BE2C (cell line): ENCODE measurements at regions not wholly inside any gene's neighbourhood (a gene's known extent, or its start where the extent isn't known, plus 50 kb on each side); places are given as distances from the start of the nearest gene placed in this dataset.

Experiments
- DNase-seq: peaks from one replicate; pipeline ENCODE4 v3.0.0-alpha.2; 2020
- H3K27me3 ChIP-seq: fragments of 250-450 bp; sonication (Bioruptor Pico); 2 replicates; pipeline ENCODE4 v1.5.1; 2020; ENCODE audit warnings: mild to moderate bottlenecking
- H3K36me3 ChIP-seq: fragments of 250-450 bp; sonication (Bioruptor Pico); 2 replicates; pipeline ENCODE4 v1.5.1; 2020; ENCODE audit warnings: mild to moderate bottlenecking
- H3K4me1 ChIP-seq: fragments of 250-450 bp; sonication (Bioruptor Pico); 2 replicates; pipeline ENCODE4 v1.5.1; 2020
- H3K4me3 ChIP-seq: 2 replicates; pipeline ENCODE4 v1.5.1; 2011; ENCODE audit warnings: low read depth, low read length
- H3K9me3 ChIP-seq: fragments of 250-450 bp; sonication (Bioruptor Pico); 2 replicates; pipeline ENCODE4 v1.5.1; 2020
- TF ChIP-seq, protein P1 (sequence below): IDR thresholded peaks from 2 replicates; pipeline ENCODE4 v1.5.1; 2012; ENCODE audit warnings: mild to moderate bottlenecking, low read depth, low read length

DNA sequence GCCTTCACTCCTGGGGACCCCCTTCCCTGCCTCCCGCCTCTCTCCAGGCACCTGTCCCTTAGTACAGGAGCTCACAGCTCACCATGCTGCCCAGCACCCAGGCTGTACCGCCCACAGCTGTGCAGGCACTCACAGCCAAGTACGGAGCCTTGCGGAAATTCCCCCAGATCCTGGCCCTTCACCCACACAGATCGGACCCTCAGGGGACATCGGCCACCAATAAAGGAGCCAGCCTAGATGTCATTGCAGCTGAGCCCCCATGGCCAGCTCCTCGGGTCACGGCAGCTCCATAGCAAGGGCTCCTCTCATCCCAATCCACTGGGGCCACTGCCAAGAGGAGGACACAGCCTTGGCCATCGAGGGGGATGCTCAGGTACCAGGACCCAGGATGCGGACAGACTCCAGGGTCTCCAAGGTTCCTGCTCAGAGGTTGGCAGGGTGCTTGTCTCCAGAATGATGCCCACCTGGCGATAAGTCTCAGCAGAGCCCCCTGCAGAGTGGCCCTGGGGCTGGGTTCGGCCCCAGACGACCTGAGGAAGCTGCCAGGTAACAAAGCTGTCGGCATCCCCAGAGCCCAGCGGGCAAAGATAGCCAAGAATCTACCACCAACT, 82.3 kb downstream of the YTHDF1 start:
- peaks cover 42% of the 10 kb centered on the region for H3K27me3 ChIP-seq
- DNase-seq: no peak
- no peaks in the 10 kb centered on the region for H3K4me1 ChIP-seq

DNA sequence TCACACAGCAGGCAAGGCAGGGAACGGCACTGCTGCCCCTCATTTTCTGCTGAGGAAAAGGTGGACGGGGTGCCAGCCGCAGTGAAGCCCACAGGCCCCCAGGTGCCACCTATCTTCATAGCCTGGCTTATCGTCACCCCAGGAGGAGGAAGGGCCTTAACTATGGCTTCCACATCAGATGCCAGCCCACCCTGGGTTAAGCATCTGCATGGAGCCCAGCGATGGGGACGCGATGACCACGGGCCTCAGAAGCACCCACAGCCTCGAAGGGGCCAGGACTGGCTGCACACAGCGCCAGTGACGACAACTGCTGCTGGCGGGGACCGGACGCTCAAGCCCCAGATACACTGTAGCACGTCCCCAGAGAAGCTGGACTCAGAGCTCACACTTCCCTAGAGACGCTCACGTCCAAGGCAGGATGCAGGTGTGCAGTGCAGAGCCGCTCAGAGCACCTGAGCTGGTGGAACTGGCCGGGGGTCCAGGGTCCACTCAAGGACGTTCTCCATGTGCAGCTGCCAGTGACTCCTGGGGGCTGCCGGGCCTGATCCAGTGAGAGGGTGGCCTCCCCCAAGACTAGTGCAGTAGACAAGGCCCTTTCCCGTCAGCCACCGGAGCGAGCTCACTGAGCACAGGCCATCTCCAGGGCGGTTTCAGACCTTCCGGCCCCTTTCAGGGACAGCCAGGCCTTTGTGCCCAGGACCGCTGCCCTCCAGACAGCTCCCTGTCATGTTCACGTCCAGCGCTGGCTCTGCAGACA, 83.0 kb downstream of the YTHDF1 start:
- peaks cover 41% of the 10 kb centered on the region for H3K27me3 ChIP-seq
- no peak overlapping the region for H3K4me3 ChIP-seq

More for the DNA sequence above, 82.3 kb downstream of the YTHDF1 start:
- H3K9me3 ChIP-seq: no peaks in the 10 kb centered on the region
- TF ChIP-seq, protein P1, sequence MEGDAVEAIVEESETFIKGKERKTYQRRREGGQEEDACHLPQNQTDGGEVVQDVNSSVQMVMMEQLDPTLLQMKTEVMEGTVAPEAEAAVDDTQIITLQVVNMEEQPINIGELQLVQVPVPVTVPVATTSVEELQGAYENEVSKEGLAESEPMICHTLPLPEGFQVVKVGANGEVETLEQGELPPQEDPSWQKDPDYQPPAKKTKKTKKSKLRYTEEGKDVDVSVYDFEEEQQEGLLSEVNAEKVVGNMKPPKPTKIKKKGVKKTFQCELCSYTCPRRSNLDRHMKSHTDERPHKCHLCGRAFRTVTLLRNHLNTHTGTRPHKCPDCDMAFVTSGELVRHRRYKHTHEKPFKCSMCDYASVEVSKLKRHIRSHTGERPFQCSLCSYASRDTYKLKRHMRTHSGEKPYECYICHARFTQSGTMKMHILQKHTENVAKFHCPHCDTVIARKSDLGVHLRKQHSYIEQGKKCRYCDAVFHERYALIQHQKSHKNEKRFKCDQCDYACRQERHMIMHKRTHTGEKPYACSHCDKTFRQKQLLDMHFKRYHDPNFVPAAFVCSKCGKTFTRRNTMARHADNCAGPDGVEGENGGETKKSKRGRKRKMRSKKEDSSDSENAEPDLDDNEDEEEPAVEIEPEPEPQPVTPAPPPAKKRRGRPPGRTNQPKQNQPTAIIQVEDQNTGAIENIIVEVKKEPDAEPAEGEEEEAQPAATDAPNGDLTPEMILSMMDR: no peak
- H3K36me3 ChIP-seq: no peaks in the 10 kb centered on the region
- H3K4me3 ChIP-seq: no peak overlapping the region

DNA sequence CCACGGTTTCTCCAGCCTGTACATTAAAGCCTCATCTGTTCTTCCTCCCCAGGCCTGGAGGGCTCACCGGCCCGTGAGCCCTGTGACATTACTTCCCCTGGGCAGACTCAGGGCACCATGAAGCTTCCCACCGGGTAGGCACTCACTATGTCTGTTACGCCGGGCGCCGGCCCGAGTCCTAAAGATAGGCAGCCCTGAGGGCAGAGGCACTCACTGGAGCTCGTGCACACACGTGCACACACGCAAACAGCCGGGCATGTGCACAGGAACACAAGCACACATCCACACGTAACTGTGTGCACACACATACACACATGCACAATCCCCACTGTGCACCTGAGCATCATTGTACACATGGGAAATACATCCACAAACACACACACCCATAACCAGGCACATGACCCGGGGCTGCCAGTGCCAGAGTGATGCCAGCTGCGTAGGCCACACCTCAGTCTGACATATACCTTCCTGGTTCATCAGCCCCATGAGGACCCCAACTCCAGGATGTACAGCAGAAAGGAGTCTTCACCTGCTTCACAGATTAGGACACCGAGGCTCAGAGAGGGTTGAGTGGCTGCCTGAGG, 83.7 kb downstream of the YTHDF1 start:
- no peak overlapping the region for H3K4me3 ChIP-seq
- no peaks in the 10 kb centered on the region for H3K4me1 ChIP-seq
- H3K36me3 ChIP-seq: no peaks in the 10 kb centered on the region
- H3K9me3 ChIP-seq: no peaks in the 10 kb centered on the region
- TF ChIP-seq, protein P1: no peak
- peaks cover 41% of the 10 kb centered on the region for H3K27me3 ChIP-seq
- DNase-seq: no peak

More for the DNA sequence above, 83.0 kb downstream of the YTHDF1 start:
- H3K4me1 ChIP-seq: no peaks in the 10 kb centered on the region
- no peaks in the 10 kb centered on the region for H3K36me3 ChIP-seq
- TF ChIP-seq, protein P1: no peak
- H3K9me3 ChIP-seq: no peaks in the 10 kb centered on the region
- DNase-seq: no peak

DNA sequence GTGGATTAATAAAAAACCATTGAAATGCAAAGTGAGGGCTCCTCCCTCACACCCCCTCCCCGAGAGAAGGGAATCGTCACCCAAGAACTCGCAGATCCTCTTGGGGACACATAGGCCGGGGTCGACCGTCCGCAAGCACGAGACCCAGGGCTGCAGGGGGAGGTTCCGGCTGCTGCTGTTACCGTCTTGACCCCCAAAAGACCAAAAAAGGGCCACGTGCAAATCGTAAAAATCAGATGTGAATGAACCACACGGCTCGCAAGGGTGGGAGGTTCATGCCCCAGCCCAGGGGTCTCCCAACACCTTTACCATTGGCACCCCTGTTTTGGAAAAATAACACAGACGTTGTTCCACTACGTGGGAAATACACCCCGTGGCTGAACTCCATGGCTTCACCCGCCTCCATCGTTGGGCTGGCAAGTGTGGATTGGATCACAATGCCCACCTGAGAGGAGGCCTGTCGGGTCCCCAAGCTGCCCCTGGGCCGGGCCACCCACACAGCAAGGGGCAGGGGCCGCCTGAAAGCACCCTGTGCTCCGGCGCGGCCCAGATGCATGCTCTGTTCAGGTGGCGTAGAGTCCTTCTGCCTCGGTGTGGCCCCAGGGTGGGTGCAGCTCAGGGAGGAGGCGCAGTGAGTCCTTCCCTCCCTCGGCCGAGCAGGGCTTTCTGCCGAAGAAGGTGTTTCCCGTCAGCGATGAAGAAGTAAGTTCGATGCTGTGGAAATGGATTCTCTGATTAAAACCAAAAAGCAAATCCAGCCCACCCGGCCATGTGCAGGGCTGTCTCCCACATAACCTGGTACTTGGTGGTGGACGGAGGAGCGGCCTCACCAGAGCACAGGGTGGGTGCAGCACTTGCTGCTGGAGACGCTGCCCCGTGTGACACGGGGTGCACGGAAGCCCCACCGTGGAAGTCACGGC, 85.0 kb downstream of the YTHDF1 start:
- DNase-seq: no peak
- no peak overlapping the region for H3K4me3 ChIP-seq
- H3K36me3 ChIP-seq: no peaks in the 10 kb centered on the region
- no peaks in the 10 kb centered on the region for H3K9me3 ChIP-seq
- TF ChIP-seq, protein P1: no peak
- peaks cover 48% of the 10 kb centered on the region for H3K27me3 ChIP-seq
- H3K4me1 ChIP-seq: no peaks in the 10 kb centered on the region

DNA sequence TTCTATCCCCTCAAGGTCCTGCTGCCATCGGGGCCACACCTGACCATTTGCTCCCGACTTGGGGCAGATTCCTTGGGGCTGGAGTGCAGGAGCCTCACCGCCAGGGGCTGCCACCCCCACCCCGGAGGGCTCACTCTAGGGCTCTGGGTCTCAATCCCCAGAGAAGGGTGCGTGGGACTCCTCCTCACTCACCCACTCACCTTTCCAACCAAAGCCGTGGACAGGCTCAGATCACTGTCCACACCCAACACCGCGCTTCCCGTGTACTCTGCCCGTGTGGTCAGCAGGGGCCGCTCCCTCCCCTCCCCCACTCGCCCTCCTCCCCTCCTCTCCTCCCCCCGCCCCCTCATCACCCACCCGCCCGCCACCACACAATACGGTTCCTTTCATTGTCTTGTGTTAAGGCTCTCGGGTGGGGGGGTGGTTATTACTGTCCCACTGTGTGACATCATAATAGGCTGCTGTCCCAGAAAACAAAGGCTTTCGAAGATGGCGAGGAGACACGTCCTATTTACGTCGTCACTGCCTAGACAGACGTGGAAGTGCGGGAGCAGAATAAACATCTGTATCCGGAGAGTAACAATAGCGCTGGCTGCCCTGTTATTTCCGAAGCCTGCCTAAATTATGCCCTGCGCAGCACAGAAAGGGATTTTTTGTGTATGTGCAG, 85.8 kb downstream of the YTHDF1 start:
- H3K4me3 ChIP-seq: no peak overlapping the region
- H3K36me3 ChIP-seq: no peaks in the 10 kb centered on the region
- peaks cover 52% of the 10 kb centered on the region for H3K27me3 ChIP-seq
- no peak for DNase-seq
- no peaks in the 10 kb centered on the region for H3K4me1 ChIP-seq
- H3K9me3 ChIP-seq: no peaks in the 10 kb centered on the region
- TF ChIP-seq, protein P1: no peak
